Psoas muscle (tissue), 7 donors: ENCODE measurements at regions not wholly inside any gene's neighbourhood (a gene's known extent, or its start where the extent isn't known, plus 50 kb on each side); places are given as distances from the start of the nearest gene placed in this dataset.

Source experiments
- ATAC-seq, 4 donors: fragments of 200-7000 bp; cut with Tn5 transposase; one replicate each; pipeline ENCODE4 v1.9.1; 2020; ENCODE audit warnings: moderate library complexity in 3 of 4, mild to moderate bottlenecking in 2 of 4
- DNase-seq, 2 donors: peaks; one replicate each; pipeline ENCODE4 v3.0.0-alpha.2; 2020
- H3K27ac ChIP-seq: fragments of 200-600 bp; one replicate; pipeline ENCODE4 v1.8.0; 2022
- H3K27me3 ChIP-seq, 3 donors: fragments of 200-600 bp in 1 of 3; one replicate each; pipeline versions ENCODE4 v1.6.1 to v1.8.0; 2013 to 2022; ENCODE audit warnings: low read length in 2 of 3, mild to moderate bottlenecking in 2 of 3, moderate library complexity in 1 of 3; ENCODE audit not compliant: insufficient read depth in 3 of 3
- H3K36me3 ChIP-seq, 2 donors: fragments of 200-600 bp in 1 of 2; one replicate each; pipeline versions ENCODE4 v1.6.1 to v1.8.0; 2013 to 2022; ENCODE audit warnings: low read depth in 1 of 2, mild to moderate bottlenecking in 1 of 2, moderate library complexity in 1 of 2; ENCODE audit not compliant: insufficient read depth in 1 of 2
- H3K4me1 ChIP-seq: fragments of 200-600 bp; one replicate; pipeline ENCODE4 v1.8.0; 2022
- H3K4me3 ChIP-seq: fragments of 200-600 bp; one replicate; pipeline ENCODE4 v1.8.0; 2022; ENCODE audit warnings: mild to moderate bottlenecking
- H3K9me3 ChIP-seq: fragments of 200-600 bp; one replicate; pipeline ENCODE4 v1.8.0; 2022
- WGBS, 3 donors: extraction: QIAGEN DNeasy Blood & Tissue Kit; methylation state at CpG; one replicate each; pipeline versions ENCODE4 v1.1.6 to v1.1.7; 2013; 5-methylcytosine and 5-hydroxymethylcytosine counted together
- intact Hi-C, 2 donors: fragments of 100-400 bp; cut with DNase I; formaldehyde crosslinking; loops; one replicate each; pipeline versions ENCODE4 v1.11.0 to v1.14.2; 2022
- TF ChIP-seq, protein P1 (sequence below): fragments of 200-600 bp; IDR thresholded peaks from one replicate; pipeline ENCODE4 v1.8.0; 2022; ENCODE audit warnings: antibody characterized with exemption
- donor health status: healthy with polysubstance abuse.
- donor health status: DM: no; HTN: no; CAD: no; lungs with moderate emphysema.
- donor health status: Bipolar disorder and iron deficiency.
- donor health status: healthy.
- donor health status: DM: yes; HTN: yes; CAD: no.
- donor health status: DM: no; HTN: no; CAD: no.
- donor health status: DM: yes; HTN: yes; CAD: no.

DNA sequence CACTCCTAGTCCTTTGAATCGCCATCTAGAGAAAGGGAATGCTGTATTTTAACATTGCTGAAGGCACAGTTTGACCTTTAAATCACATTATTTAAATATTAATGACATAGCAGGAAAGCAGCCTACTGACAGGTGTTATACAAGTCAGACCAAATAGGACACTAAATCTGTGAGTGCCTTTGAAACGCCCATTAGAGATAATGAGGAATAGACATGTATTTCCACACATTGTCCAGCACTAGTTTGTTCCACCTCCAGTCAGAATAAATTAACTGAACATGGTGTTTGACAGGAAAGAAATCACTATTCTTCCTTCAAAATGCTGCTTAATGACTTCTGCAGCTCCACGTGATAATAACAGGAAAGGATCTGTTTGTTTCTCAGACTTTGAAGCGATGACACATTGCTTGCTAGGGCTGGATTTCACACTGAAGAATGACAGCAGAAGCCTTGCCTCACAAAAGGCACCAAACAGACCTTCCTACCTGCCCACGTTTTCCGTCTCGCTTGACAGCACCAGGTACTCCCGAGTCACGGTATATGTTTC lies 90.5 kb upstream of the DDX18 start:
- H3K4me1 ChIP-seq: no peaks in the 10 kb centered on the region
- H3K27me3 ChIP-seq: peaks cover 0 to 2% (median 0%) of the 10 kb centered on the region in 3 donors
- H3K27ac ChIP-seq: no peak overlapping the region
- no peaks in the 10 kb centered on the region for H3K36me3 ChIP-seq
- no peaks in the 10 kb centered on the region for H3K9me3 ChIP-seq
- ATAC-seq (no peak), DNase-seq (no peak)
- TF ChIP-seq, protein P1, sequence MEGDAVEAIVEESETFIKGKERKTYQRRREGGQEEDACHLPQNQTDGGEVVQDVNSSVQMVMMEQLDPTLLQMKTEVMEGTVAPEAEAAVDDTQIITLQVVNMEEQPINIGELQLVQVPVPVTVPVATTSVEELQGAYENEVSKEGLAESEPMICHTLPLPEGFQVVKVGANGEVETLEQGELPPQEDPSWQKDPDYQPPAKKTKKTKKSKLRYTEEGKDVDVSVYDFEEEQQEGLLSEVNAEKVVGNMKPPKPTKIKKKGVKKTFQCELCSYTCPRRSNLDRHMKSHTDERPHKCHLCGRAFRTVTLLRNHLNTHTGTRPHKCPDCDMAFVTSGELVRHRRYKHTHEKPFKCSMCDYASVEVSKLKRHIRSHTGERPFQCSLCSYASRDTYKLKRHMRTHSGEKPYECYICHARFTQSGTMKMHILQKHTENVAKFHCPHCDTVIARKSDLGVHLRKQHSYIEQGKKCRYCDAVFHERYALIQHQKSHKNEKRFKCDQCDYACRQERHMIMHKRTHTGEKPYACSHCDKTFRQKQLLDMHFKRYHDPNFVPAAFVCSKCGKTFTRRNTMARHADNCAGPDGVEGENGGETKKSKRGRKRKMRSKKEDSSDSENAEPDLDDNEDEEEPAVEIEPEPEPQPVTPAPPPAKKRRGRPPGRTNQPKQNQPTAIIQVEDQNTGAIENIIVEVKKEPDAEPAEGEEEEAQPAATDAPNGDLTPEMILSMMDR: no peak
- intact Hi-C loops: no loop called here
- WGBS, 3 donors: 46 to 69% (median 67%) methylated on average over 9 of the region's 9 CpGs
- H3K4me3 ChIP-seq: no peak overlapping the region

DNA sequence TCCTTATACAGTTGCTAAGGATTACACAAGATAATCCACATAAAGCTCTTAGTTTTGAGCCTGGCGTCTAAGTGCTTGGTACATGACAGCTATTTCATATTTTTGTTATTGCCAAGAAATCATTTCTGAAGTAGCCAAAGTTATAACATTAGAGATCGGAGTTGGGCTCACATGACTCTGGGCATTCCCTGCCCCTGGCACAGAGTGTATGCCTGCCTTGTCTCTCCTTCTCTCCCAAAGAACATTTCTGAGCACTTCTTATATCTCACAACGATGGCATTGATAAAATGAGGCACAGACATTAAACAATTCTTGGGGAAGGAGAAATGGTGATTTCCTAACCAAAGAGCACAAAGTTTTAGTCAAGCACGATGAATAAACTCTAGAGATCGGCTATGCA lies 87.7 kb upstream of the DDX18 start:
- H3K27ac ChIP-seq: no peak overlapping the region
- ATAC-seq (no peak), DNase-seq (no peak)
- TF ChIP-seq, protein P1: no peak
- H3K4me1 ChIP-seq: no peaks in the 10 kb centered on the region
- intact Hi-C loops: no loop called here
- no peak overlapping the region for H3K4me3 ChIP-seq
- H3K9me3 ChIP-seq: no peaks in the 10 kb centered on the region
- H3K27me3 ChIP-seq: peaks cover 0 to 2% (median 0%) of the 10 kb centered on the region in 3 donors
- no peaks in the 10 kb centered on the region for H3K36me3 ChIP-seq
- 58 to 72% (median 64%) methylated on average over 5 of the region's 5 CpGs for WGBS, 3 donors

GRCh38 chr2:117737846-117738245 lies 76.6 kb upstream of the DDX18 start:
- ATAC-seq (no peak), DNase-seq (no peak)
- intact Hi-C loops: no loop called here
- Histone ChIP-seq H3K9me3 (no peaks in the 10 kb centered on the region), H3K27me3 (no peaks in the 10 kb centered on the region), H3K36me3 (no peaks in the 10 kb centered on the region), H3K27ac (no peak overlapping the region), H3K4me3 (no peak overlapping the region), H3K4me1 (no peaks in the 10 kb centered on the region)
- TF ChIP-seq, protein P1: no peak

DNA sequence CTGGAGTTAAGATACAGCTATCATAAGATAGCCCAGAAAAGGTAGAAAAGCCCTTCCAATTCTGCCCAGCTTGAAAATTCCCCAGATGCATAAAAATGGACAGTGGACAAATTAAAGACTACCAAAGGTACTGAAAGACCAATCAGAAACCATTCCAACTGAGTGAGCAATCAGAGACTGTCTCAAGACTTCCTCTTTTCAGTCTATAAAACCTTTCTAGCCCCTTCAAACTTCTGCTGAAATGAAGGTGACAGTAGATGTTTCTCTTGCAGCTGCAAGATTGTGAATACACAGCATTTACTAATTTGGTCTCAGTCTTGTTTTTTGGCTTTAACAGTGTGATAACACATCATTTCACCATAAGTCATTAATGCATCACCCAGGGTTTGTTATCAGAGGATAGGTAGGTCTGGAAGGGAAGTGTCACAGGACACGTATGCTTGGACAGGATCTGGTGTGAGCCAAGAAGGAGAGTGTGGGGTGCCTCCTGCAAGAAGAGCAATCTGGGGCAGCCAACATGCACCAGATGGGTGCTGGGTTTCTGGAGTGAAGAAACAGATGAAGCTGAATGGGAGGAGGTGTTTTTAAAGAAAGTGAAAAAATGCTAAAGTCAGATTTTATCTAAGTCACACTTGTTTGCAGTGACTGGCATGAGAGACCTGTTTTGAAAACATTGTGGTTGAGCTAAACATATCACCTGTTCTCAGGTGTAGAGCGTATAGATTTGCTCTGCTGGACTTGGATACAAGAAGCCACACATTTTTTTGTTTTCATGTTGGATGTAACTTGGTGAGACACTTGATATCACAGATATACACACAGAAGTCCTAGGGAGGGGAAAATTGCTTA lies 75.3 kb upstream of the DDX18 start:
- WGBS, 3 donors: 69 to 81% (median 77%) methylated on average over 2 of the region's 2 CpGs
- Histone ChIP-seq H3K27ac (no peak overlapping the region), H3K4me3 (no peak overlapping the region), H3K36me3 (no peaks in the 10 kb centered on the region), H3K9me3 (no peaks in the 10 kb centered on the region), H3K4me1 (no peaks in the 10 kb centered on the region), H3K27me3 (no peaks in the 10 kb centered on the region)
- DNase-seq (no peak), ATAC-seq (no peak)
- intact Hi-C loops: no loop called here
- TF ChIP-seq, protein P1: no peak
